ENCODE measurements at regions not wholly inside any gene's neighbourhood (a gene's known extent, or its start where the extent isn't known, plus 50 kb on each side); places are given as distances from the start of the nearest gene placed in this dataset.

- H3K4me3 ChIP-seq = no peak overlapping the region
- DNase-seq = no peak
- no peak for TF ChIP-seq CTCF (IDR thresholded peaks at IDR 0.05)
- H3K27ac ChIP-seq = no peak overlapping the region
- H3K4me1 ChIP-seq = no peaks in the 10 kb centered on the region
- no peak overlapping the region for H3K9ac ChIP-seq (ENCODE audit: low read depth in 2 of 2, low read length in 2 of 2)
- H3K36me3 ChIP-seq = no peaks in the 10 kb centered on the region
- no peaks in the 10 kb centered on the region for H3K9me3 ChIP-seq
- intact Hi-C loops (cut with DNase I) = no loop called here
- H3K27me3 ChIP-seq = no peaks in the 10 kb centered on the region
Measured at GRCh38 chr1:184330875-184331274, 56.0 kb upstream of the C1orf21 start.

Data from colonic mucosa (tissue), 4 donors.